ENCODE measurements at regions not wholly inside any gene's neighbourhood (a gene's known extent, or its start where the extent isn't known, plus 50 kb on each side); places are given as distances from the start of the nearest gene placed in this dataset.
"Not testable (repeated sequence)": the region's sequence is repeated elsewhere in the genome, so short reads cannot be mapped to it uniquely, and the experiment has no call there.

DNA sequence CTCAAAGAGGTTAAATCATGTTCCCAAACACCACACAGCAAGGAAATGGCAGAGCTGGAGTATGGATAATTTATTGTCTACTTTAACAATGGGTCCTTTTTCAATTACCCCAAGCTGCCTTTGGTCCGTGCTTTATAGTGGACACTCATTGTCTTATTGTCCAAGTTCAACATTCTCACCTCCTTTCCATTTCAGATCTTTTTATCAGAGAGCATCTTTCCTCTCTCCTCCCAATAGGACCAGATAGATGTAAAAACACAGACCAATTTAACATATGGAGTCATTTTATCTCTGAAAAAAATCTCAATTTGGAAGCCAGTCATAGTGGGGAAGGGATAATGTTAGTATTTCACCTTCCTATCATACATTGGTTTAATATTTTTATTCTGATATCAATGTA is 83.5 kb upstream of the WAC start:
- Histone ChIP-seq H3K4me3 (ENCODE audit: low read depth, low read length) (no peak overlapping the region), H3K27me3 (ENCODE audit: control insufficient read depth, insufficient read depth, low read length) (no peaks in the 10 kb centered on the region), H3K36me3 (ENCODE audit: control insufficient read depth, insufficient read depth, low read length) (no peaks in the 10 kb centered on the region)
- DNase-seq (ENCODE audit: low read depth) = no peak
- no peak for FAIRE-seq
- TF ChIP-seq, protein P1, sequence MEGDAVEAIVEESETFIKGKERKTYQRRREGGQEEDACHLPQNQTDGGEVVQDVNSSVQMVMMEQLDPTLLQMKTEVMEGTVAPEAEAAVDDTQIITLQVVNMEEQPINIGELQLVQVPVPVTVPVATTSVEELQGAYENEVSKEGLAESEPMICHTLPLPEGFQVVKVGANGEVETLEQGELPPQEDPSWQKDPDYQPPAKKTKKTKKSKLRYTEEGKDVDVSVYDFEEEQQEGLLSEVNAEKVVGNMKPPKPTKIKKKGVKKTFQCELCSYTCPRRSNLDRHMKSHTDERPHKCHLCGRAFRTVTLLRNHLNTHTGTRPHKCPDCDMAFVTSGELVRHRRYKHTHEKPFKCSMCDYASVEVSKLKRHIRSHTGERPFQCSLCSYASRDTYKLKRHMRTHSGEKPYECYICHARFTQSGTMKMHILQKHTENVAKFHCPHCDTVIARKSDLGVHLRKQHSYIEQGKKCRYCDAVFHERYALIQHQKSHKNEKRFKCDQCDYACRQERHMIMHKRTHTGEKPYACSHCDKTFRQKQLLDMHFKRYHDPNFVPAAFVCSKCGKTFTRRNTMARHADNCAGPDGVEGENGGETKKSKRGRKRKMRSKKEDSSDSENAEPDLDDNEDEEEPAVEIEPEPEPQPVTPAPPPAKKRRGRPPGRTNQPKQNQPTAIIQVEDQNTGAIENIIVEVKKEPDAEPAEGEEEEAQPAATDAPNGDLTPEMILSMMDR (IDR thresholded peaks at IDR 0.05; ENCODE audit: insufficient read depth, low read length, severe bottlenecking) = no peak

DNA sequence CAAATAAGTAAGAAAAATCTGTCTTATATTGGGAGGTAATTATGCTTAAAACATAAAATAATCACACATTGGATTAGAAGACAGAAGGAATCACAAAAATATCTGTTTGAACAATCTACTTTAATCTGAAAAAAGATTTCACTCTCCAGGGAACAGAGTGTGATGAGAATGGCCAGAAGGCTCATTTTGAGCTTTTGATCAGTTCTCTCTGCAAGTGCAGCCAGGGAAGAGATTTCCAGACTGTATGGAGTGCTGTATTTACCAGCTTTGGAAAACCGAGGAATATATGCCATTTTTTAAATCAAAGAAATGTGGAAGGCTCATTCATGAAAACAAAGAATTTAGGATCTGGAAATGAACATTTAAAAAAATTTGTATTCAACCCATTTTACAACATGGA is 83.0 kb upstream of the WAC start:
- TF ChIP-seq, protein P1 (IDR thresholded peaks at IDR 0.05; ENCODE audit: insufficient read depth, low read length, severe bottlenecking) = no peak
- Histone ChIP-seq H3K27me3 (ENCODE audit: control insufficient read depth, insufficient read depth, low read length) (no peaks in the 10 kb centered on the region), H3K4me3 (ENCODE audit: low read depth, low read length) (no peak overlapping the region), H3K36me3 (ENCODE audit: control insufficient read depth, insufficient read depth, low read length) (no peaks in the 10 kb centered on the region)
- FAIRE-seq (no peak), DNase-seq (ENCODE audit: low read depth) (no peak)

DNA sequence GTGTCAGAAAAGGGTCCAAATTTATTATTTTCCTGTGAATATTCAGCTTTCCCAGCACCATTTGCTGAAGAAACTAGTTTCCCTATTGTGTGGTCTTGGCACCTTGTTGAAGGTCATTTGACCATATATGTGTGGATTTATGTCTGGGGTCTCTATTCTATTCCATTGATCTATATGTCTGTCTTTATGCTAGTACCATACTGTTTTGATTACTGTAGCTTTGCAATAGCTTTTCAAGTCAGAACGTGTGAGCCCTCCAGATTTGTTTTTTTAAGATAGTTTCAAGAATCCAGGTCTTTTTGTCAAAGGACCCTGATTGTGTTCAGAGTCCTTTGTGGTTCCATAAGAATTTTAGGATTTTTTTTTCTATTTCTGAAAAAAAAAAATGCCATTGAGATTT is 79.0 kb upstream of the WAC start:
- FAIRE-seq (no peak), DNase-seq (ENCODE audit: low read depth) (no peak)
- TF ChIP-seq, protein P1 (IDR thresholded peaks at IDR 0.05; ENCODE audit: insufficient read depth, low read length, severe bottlenecking) = no peak
- Histone ChIP-seq H3K4me3 (ENCODE audit: low read depth, low read length) (no peak overlapping the region), H3K36me3 (ENCODE audit: control insufficient read depth, insufficient read depth, low read length) (no peaks in the 10 kb centered on the region), H3K27me3 (ENCODE audit: control insufficient read depth, insufficient read depth, low read length) (no peaks in the 10 kb centered on the region)

DNA sequence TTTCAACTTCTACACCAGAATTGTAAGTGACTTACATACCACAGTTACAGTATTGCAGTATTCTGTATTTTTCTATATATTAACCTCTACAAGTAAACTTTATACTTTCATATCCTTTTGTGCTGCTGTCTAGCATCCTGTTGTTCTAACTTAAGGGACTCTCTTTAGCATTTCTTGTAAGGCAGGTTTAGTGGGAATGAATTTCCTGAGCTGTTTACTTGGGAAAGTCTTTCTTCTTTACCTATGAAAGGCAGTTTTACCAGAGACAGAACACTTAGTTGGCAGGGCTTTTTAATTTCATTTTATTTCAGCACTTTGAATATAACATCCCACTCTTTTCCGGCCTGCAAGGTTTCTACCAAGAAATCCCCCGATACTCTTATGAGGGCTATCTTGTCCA is 75.8 kb upstream of the WAC start:
- TF ChIP-seq, protein P1 (IDR thresholded peaks at IDR 0.05; ENCODE audit: insufficient read depth, low read length, severe bottlenecking) = no peak
- FAIRE-seq (no peak), DNase-seq (ENCODE audit: low read depth) (no peak)
- H3K36me3 ChIP-seq (ENCODE audit: control insufficient read depth, insufficient read depth, low read length) = no peaks in the 10 kb centered on the region
- H3K27me3 ChIP-seq (ENCODE audit: control insufficient read depth, insufficient read depth, low read length) = no peaks in the 10 kb centered on the region
- no peak overlapping the region for H3K4me3 ChIP-seq (ENCODE audit: low read depth, low read length)

DNA sequence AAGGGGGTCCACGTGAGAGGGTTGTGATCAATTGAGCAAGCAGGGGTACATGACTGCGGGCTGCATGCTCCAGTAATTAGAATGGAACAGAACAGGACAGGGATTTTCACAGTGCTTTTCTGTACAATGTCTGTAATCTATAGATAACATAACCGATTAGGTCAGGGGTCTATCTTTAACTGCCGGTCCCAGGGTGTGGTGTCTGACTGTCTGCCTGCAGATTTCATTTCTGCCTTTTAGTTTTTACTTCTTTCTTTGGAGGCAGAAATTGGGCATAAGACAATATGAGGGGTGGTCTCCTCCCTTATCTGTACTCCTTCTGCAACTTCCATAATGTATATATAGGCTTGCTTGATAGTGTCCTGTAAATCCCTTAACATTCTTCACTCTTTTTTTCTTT is 75.0 kb upstream of the WAC start:
- not testable (repeated sequence) for H3K36me3 ChIP-seq (ENCODE audit: control insufficient read depth, insufficient read depth, low read length); H3K27me3 ChIP-seq (ENCODE audit: control insufficient read depth, insufficient read depth, low read length); FAIRE-seq; DNase-seq (ENCODE audit: low read depth); H3K4me3 ChIP-seq (ENCODE audit: low read depth, low read length)

DNA sequence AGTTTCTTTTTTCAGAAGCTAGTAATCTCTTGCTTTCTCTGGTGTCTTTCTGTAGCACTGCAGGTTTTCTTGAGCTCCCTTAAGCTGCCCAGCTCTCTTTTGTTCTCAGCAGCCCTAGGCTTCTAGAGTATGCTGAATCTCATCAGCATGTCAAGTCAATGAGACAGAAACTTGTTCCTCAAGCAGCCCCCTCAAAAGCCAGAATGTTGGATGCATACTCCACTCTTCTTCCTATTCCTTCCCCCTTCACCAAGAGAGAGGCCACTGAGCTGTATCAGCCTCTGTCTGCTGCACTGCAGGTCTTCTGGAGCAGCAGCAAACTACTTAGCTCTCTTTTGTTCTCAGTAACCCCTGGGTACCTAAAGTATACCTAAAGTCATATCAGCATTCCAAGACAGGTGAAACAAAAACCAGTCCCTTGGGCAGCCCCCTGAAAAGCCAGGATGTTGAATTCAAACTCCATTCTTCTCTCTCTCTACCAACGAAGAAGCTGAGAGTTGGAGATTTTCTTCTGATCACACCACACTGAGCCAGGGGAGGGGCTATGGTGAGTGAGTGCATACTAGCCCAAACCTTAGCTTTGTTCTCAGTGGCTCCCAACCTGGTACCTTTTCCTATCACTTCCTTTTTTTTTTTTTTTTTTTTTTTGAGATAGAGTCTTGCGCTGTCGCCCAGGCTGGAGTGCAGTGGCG is 73.3 kb upstream of the WAC start:
- TF ChIP-seq, protein P1 (IDR thresholded peaks at IDR 0.05; ENCODE audit: insufficient read depth, low read length, severe bottlenecking) = no peak
- Histone ChIP-seq H3K4me3 (ENCODE audit: low read depth, low read length) (no peak overlapping the region), H3K36me3 (ENCODE audit: control insufficient read depth, insufficient read depth, low read length) (no peaks in the 10 kb centered on the region), H3K27me3 (ENCODE audit: control insufficient read depth, insufficient read depth, low read length) (no peaks in the 10 kb centered on the region)
- DNase-seq (ENCODE audit: low read depth) (no peak), FAIRE-seq (no peak)

All from bronchial epithelial cell (primary cell).